ENCODE measurements at regions not wholly inside any gene's neighbourhood (a gene's known extent, or its start where the extent isn't known, plus 50 kb on each side); places are given as distances from the start of the nearest gene placed in this dataset.

GRCh38 chr6:168255283-168255881, 64.2 kb downstream of the DACT2 start:
- Histone ChIP-seq H3K27me3 (ENCODE audit: insufficient read depth, low read length) (peaks cover 8% of the 10 kb centered on the region; the same call in 1 of the 2 replicates), H3K9ac (ENCODE audit: low read length) (no peak overlapping the region), H3K9me3 (ENCODE audit: control insufficient read depth in 1 of 2, insufficient read depth in 1 of 2, low read depth in 1 of 2, low read length in 2 of 2) (no peaks in the 10 kb centered on the region), H3K4me2 (ENCODE audit: low read length) (no peak overlapping the region), H3K4me1 (ENCODE audit: control insufficient read depth in 1 of 2, insufficient read depth in 2 of 2, low read length in 2 of 2) (no peaks in the 10 kb centered on the region), H4K20me1 (ENCODE audit: insufficient read depth) (no peaks in the 10 kb centered on the region), H3K79me2 (ENCODE audit: insufficient read depth, low read length) (no peaks in the 10 kb centered on the region), H3K4me3 (replicated peaks in 1 of 2; ENCODE audit: low read depth in 1 of 2, low read length in 2 of 2) (no peak overlapping the region), H3K27ac (ENCODE audit: low read depth, low read length) (no peak overlapping the region), H3K9me2 (ENCODE audit: insufficient read depth) (no peaks in the 10 kb centered on the region), H3K36me3 (ENCODE audit: control insufficient read depth in 1 of 2, insufficient read depth in 2 of 2, low read length in 2 of 2) (no peaks in the 10 kb centered on the region), H2AFZ (ENCODE audit: low read depth, low read length, poor library complexity, severe bottlenecking) (no peak overlapping the region)
- no TSS peak for BruUV-seq (replicated peaks)
- DNase-seq (ENCODE audit: low read depth, low spot score) = no peak
- ChIA-PET POLR2A (no interaction called here), CTCF (no interaction called here), RAD21 (ENCODE audit: low non-redundant PET in 1 of 2, low total read pairs in 2 of 2, uncharacterized antibody in 2 of 2, unreplicated experiment in 2 of 2) (no interaction called here)
- TF ChIP-seq POLR2A (IDR thresholded peaks at IDR 0.05; ENCODE audit: borderline replicate concordance, extremely low read depth, insufficient read depth, insufficient read length) = no peak
- TF ChIP-seq POLR2AphosphoS5 (IDR thresholded peaks at IDR 0.05; ENCODE audit: low read depth, low read length) = no peak
- no peak for TF ChIP-seq ATF3 (IDR thresholded peaks at IDR 0.05)
- TF ChIP-seq CBX3 (IDR thresholded peaks at IDR 0.05; ENCODE audit: low read depth) = no peak
- TF ChIP-seq SP1 (IDR thresholded peaks at IDR 0.05; ENCODE audit: low read depth) = no peak
- TF ChIP-seq ZBTB33 (IDR thresholded peaks at IDR 0.05; ENCODE audit: extremely low read depth, insufficient replicate concordance, low read length) = no peak
- no peak for TF ChIP-seq SRF (IDR thresholded peaks at IDR 0.05; ENCODE audit: low read depth)
- TF ChIP-seq FOSL1 (IDR thresholded peaks at IDR 0.05; ENCODE audit: low read depth) = no peak
- TF ChIP-seq REST (IDR thresholded peaks at IDR 0.05; ENCODE audit: low read depth) = no peak
- no peak for TF ChIP-seq SIN3A (IDR thresholded peaks at IDR 0.05; ENCODE audit: low read depth)
- no peak for TF ChIP-seq TCF7L2 (IDR thresholded peaks at IDR 0.05; ENCODE audit: borderline replicate concordance, extremely low read depth, insufficient read depth, insufficient read length)
- no peak for TF ChIP-seq MAX (IDR thresholded peaks at IDR 0.05)
- TF ChIP-seq CEBPB (IDR thresholded peaks at IDR 0.05; ENCODE audit: low read depth) = no peak
- no peak for TF ChIP-seq JUND (IDR thresholded peaks at IDR 0.05)
- intact Hi-C loops (cut with micrococcal nuclease) = no loop called here
- ATAC-seq = no peak
